ENCODE measurements at regions not wholly inside any gene's neighbourhood (a gene's known extent, or its start where the extent isn't known, plus 50 kb on each side); places are given as distances from the start of the nearest gene placed in this dataset.

- TF ChIP-seq CTCF (IDR thresholded peaks at IDR 0.05): no peak
- TF ChIP-seq POLR2A (IDR thresholded peaks at IDR 0.05): no peak
These were observed 1819.2 kb upstream of the ADGRL3 start for GRCh38 chr4:59380841-59381366.

Data from Peyer's patch (tissue), 4 donors.